GM12892 (cell line): ENCODE measurements at regions not wholly inside any gene's neighbourhood (a gene's known extent, or its start where the extent isn't known, plus 50 kb on each side); places are given as distances from the start of the nearest gene placed in this dataset.

Experiments used
- POLR2A ChIP-seq: IDR thresholded peaks from 2 replicates; pipeline ENCODE4 v1.6.1; 2011; ENCODE audit warnings: low read depth, low read length, control low read depth
- POLR2AphosphoS5 ChIP-seq: IDR thresholded peaks from 2 replicates; pipeline ENCODE4 v1.6.1; 2011; ENCODE audit warnings: low read depth, low read length, control low read depth

- TF ChIP-seq POLR2A (no peak), POLR2AphosphoS5 (no peak)
These were observed 209.9 kb upstream of the RBBP8 start for GRCh38 chr18:22723221-22723620.
